Head of caudate nucleus (tissue), 42 donors: ENCODE measurements at regions not wholly inside any gene's neighbourhood (a gene's known extent, or its start where the extent isn't known, plus 50 kb on each side); places are given as distances from the start of the nearest gene placed in this dataset.

ENCODE experiments used
- DNase-seq, 42 donors: peaks; one replicate each; pipeline versions ENCODE4 v3.0.0 to v3.0.0-alpha.2; 2020 to 2021; ENCODE audit warnings: mixed read lengths in 7 of 42
- intact Hi-C: fragments of 100-400 bp; cut with DNase I; formaldehyde crosslinking; loops from one replicate; pipeline ENCODE4 v1.15.0; 2022

- intact Hi-C loops = no loop called here
- no peak for DNase-seq
These were observed 465.6 kb upstream of the LINC00305 start for GRCh38 chr18:64614446-64614845.

GRCh38 chr18:64592246-64592645 lies 443.4 kb upstream of the LINC00305 start:
- intact Hi-C loops = no loop called here
- DNase-seq = no peak

GRCh38 chr18:64589000-64589399 lies 440.1 kb upstream of the LINC00305 start:
- intact Hi-C loops = no loop called here
- no peak for DNase-seq

- intact Hi-C loops = no loop called here
- no peak for DNase-seq
These were observed 417.6 kb upstream of the LINC00305 start for GRCh38 chr18:64566456-64566855.

DNA sequence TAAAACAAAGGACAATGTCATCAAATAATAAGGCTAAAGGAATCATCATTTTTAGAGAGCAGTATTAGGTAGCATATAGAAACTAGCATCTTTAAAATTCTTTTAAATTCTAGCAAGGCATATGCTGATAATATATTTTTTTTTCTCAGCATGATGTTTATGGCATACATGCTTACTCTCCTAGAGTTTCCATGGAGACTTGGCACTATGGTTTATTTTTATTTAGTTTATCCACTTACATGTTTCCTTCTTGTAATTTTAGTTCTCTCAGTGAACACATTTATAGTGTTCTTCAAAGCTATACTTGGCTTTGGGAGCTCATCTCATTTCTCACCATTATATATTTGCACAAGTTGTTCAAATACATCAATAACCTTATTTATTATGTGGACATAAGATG lies 413.8 kb upstream of the LINC00305 start:
- intact Hi-C loops = no loop called here
- DNase-seq = no peak

- intact Hi-C loops = no loop called here
- no peak for DNase-seq
These were observed 397.6 kb upstream of the LINC00305 start for GRCh38 chr18:64546451-64546850.

DNA sequence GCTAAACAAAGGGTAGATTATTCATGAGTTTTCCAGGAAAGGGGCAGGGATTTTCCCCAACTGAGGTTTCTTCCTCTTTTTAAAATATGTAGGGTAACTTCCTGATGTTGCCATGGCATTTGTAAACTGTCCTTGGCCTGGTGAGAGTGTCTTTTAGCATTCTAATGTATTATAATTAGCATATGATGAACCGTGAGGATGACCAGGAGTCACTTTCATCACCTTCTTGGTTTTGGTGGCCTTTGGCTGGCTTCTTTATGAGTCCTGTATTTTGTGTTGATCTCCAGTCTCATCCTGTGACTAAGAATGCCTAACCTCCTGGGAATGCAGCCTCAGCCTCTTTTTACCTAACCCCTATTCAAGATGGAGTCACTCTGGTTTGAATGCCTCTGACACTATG lies 391.0 kb upstream of the LINC00305 start:
- intact Hi-C loops = no loop called here
- no peak for DNase-seq

DNA sequence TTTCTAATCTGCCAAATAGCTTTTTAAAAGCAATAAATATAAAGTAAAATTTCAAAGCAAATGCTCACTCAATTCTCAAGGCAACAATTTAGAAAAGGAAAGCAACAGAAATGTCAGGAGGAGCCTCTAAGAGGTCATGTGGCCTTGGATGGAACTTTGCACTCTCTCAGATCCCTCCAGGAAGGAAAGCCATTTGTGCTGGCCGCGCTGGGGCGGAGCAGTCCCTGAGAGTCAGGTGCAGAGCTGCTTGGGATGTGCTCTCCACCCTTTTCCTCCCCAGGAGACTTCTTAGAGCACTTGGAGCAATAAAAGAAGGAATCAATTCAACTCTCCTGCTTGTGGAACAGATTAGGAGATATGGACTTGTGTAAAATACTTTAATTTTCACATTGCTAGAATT lies 379.8 kb upstream of the LINC00305 start:
- intact Hi-C loops = no loop called here
- no peak for DNase-seq

GRCh38 chr18:64519201-64519600 lies 370.3 kb upstream of the LINC00305 start:
- no peak for DNase-seq
- intact Hi-C loops = no loop called here

- no peak for DNase-seq
- intact Hi-C loops = no loop called here
These were observed 369.3 kb upstream of the LINC00305 start for GRCh38 chr18:64518191-64518590.

GRCh38 chr18:64513401-64513800 lies 364.5 kb upstream of the LINC00305 start:
- intact Hi-C loops = no loop called here
- no peak for DNase-seq

- intact Hi-C loops = no loop called here
- no peak for DNase-seq
These were observed 341.3 kb upstream of the LINC00305 start for GRCh38 chr18:64490207-64490606.

- no peak for DNase-seq
- intact Hi-C loops = no loop called here
These were observed 339.8 kb upstream of the LINC00305 start for GRCh38 chr18:64488698-64489097.

DNA sequence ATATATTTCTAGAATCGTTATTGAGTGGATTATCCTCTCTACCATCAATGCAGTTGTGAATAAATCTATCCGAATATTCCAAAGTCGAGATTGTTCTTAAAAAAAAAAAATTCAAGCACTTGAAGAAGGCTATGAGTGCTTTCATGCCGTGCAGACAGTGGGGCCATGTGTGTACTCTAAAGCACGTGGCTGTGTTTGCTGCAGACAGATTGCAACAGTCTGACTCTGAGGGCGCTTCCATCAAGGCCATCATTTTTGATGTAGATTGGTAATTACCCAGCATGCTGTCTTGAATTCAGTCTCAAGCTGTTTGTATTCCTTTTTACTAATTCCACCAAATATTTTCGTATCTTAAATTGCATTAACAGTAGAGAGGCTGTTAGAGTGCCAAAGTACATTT lies 325.9 kb upstream of the LINC00305 start:
- intact Hi-C loops = no loop called here

GRCh38 chr18:64474255-64474654 lies 325.4 kb upstream of the LINC00305 start:
- intact Hi-C loops = no loop called here
- DNase-seq = no peak

More for the DNA sequence above, 325.9 kb upstream of the LINC00305 start:
- peak in 1 of 42 donors; percentile 2 for DNase-seq

DNA sequence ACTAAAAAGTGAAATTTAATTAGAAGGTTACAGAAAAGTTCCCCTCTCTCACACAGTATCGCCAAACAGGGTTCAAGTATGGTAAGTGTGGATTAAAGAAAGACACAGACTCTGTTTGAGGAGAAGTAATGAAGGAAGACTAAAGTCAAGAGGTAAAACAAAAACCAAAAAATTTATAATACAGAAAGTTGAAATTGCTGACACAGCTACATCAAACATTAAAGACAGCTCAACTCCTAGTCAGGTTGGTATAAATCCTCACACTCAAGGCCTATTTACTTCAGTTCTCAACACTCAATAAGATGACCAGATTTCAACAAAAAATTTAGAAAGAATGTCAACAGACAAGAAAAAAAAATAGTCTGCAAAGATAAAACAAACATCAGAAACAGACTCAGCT lies 300.5 kb upstream of the LINC00305 start:
- DNase-seq = no peak
- intact Hi-C loops = no loop called here

- intact Hi-C loops = no loop called here
- no peak for DNase-seq
These were observed 295.9 kb upstream of the LINC00305 start for GRCh38 chr18:64444819-64445218.

DNA sequence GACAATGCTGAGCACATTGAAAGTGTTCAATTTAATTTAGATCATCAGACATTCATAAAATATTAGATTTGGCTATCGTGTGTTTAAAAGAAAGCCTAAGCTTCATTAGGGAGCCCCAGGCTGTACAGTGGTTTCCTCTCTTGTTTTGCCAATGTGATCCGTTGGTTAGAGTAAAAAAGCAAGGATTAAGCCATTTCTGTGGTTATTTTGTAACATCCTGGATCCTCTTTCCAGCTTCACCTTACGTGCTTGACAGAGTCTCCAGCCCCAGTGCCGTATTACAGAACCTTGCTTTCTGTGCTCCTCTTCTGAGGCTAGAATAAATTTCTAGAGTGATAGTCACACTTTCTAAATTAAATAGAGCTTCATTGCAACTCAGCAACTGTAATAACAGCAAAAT lies 289.3 kb upstream of the LINC00305 start:
- intact Hi-C loops = no loop called here
- no peak for DNase-seq

DNA sequence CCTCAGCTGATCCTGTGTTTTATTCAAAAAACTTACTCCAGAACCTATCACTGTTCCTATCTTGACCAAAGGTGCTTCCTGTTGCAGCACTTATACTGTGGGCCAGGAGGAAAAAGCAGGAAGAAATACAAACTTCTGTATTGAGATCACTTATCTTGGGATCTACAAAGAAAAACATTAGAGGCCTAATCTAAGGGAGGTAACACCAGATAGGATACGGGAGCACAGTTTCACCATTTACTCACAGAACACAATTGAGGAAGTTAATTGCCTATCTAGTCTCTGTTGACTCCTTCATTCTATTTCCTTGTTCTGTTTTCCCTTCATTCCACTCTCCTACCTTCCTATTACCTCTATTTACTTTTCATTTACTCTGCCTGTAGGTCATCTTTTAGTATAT lies 287.2 kb upstream of the LINC00305 start:
- intact Hi-C loops = no loop called here
- no peak for DNase-seq

DNA sequence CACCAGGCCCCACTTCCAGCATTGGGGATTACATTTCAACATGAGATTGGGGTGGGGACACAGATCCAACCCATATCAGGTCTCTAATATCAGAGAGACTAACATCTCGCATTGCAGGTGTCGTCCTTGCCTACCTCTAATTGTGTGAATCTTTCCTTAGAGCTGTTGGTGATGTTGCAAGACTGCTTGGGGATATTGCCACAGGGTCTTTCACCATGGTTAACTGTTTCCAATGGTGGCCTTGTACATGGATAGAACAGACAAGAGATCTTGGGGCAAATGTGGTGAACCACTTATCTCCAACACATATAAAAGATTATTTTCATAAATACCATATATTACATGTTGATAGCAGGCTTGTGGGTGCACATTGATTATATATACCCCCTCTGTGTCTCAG lies 270.3 kb upstream of the LINC00305 start:
- DNase-seq = no peak
- intact Hi-C loops = no loop called here

GRCh38 chr18:64416990-64417389 lies 268.1 kb upstream of the LINC00305 start:
- no peak for DNase-seq
- intact Hi-C loops = no loop called here

- intact Hi-C loops = no loop called here
- DNase-seq = no peak
These were observed 266.3 kb upstream of the LINC00305 start for GRCh38 chr18:64415218-64415617.
